ENCODE measurements at regions not wholly inside any gene's neighbourhood (a gene's known extent, or its start where the extent isn't known, plus 50 kb on each side); places are given as distances from the start of the nearest gene placed in this dataset.
A peak's percentile ranks its signal among the peaks of the same experiment; 100 is the strongest.

GRCh38 chr9:88326936-88327335 lies 61.3 kb upstream of the SPIN1 start:
- no peak for DNase-seq

- DNase-seq = no peak
These were observed 62.2 kb upstream of the SPIN1 start for GRCh38 chr9:88326015-88326414.

DNA sequence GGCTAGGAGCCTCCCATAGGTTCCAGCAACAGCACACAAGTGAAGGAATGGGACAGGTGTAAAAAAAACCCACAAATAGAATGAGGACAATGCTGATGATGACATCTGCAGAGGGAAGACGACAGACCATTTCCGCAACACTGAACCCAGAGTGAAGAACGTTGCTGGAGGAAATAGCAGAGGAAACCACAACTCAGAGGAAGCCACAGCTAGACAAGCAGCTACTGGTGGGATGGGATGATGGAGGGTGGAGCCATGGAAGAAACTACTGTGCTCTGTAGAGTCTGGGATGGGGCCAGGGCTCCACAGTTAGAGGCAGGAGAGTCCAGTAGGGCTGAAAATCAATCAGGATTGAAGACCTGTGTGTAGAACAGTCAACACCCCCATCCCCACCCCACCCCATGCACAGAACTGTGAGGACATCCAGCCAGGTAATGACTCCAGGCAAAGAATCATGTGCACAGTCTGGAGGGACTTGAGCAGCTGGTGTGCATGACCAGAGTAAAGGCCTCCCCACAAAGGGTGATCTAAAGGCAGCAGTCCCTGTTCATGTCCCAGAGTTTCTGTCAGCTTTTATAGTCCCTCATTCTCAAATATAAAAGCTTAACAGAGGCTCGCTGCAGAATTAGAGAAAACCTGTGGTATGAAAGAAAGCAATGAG lies 65.2 kb upstream of the SPIN1 start:
- DNase-seq = peak; percentile 40

DNA sequence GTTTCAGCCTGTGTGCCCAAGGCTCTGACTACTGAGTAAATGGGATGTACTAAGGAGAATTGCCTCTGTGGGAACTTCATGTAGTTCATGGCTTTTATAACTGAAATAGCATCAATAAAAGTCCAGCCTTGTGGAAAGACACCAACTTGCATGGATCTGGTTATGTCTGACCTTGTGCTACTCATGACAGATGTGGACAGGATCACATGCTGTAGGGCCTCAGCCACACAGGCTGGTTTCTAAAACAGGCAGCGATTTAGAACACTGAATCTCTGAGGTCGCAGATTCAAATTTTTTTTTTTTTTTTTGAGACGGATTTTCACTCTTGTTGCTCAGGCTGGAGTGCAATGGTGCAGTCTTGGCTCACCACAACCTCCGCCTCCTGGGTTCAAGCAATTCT lies 66.5 kb upstream of the SPIN1 start:
- no peak for DNase-seq

DNA sequence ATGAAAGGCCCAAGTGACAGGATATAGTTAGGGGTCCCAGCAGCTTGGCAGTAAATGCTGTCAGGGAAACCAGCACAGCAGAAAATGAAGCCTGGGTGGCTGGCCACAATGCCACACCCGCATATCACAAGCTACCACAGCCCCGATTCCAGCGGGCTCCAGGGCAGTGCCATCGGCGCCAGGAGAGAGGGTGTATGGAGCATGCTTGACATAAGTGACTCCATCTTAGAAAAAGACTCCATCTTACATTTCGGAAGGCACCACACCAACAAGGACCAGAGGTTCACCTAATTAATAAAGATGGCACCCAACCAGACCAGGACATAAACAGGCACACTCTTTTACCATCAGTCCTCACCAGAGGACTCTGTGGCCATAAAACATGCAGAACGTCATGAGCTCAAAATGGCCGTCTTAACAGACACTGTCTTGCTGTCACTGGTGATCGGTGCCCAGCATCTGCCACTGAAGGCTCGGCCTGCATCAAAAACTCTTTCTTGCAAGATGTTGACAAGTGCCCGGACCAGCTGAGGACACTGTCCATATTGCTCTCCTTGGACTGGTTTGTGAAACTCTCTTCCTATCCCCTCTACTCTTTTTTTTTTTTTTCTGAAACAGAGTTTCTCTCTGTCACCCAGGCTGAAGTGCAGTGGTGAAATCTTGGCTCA lies 67.4 kb upstream of the SPIN1 start:
- no peak for DNase-seq

- no peak for DNase-seq
These were observed 68.1 kb upstream of the SPIN1 start for GRCh38 chr9:88319936-88320747.

DNA sequence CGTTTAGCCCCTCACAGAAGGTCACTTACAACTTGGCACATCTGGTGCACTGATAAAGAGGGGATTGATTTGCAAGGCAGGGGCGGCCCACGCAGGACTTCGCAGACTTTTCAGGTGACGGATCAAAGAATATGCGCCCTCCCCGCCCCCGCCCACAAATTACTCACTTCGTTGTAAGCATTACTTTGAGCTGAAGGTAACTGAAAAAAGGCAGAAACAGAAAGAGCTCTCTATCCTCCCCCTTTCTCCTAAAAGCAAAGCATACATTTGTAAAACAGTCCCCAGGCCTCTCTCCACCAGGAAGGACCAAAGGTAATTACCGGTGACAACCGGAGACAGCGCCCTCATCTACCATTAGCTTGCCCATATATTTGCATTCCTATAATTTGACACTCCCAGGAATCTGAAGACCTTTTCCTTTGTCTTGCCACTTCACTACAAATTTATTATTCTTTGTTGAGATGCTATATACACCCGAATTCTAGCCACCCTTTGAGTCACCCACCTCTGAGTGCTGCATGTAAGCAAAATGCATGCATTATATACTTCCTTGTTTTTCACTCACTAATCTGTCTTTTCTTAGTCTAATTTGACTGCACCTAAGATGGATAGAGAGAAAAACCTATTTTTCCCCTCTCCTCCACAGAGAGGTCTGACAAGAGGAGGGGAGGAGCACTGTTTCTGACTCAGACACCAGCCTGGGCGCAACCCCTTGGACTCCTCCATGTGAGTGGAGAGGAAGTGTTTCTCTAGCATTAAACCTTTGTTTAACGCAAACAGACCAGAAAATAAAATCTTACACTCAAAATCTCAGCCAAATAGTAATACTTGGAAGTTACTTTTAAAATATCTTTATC lies 74.7 kb upstream of the SPIN1 start:
- DNase-seq = peak; percentile 24

- no peak for DNase-seq
These were observed 75.6 kb upstream of the SPIN1 start for GRCh38 chr9:88312517-88313103.

DNA sequence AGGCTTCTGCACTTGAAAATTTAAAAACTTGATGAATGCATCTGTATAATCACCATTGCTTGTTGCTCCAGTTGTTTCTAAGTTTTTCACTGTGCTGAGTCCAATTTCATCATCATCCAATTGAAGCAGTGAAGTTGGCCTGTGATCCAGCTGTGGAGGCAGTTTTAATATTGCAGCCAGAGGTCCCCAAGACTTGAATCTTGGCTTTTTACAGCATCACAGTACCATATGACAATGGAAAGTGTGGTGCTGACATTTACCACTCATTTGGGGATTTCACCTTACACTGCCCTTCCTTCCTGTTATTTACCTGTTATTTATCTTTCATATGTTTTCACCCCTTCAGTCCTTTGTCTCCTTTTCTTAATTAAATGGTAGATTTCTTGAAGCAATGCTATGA lies 76.2 kb upstream of the SPIN1 start:
- no peak for DNase-seq

DNA sequence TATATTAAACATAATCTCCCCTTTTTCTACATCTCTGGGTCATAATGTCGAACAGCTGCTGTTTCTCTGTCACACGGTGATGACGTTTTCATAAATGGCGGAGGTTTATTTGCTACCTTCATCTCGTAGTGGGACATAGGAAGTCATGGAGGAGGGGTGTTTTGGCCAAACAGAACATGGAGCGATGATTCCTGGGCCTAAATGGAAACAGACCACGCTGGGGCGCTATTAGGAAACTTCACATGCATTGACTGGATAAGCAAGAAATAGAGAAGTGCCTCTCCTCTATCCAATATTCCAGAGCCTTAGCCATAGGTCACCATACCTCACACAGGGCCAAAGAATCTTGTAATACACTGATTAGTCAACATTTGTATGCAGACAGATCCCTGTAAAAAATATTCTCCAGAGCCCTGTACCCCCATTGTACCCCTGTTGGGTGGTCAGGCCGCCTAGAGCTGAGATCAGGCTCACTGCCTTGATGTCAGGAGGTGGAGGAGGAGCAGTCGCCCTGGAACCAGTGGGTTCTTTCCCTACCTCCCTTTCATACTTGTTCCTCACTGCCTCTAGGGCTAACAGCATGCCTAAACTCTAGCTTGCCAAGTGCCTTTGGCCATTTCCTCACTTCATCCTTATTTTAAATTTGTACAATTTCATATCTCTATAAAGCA lies 77.8 kb upstream of the SPIN1 start:
- no peak for DNase-seq

GRCh38 chr9:88308831-88309560 lies 79.2 kb upstream of the SPIN1 start:
- no peak for DNase-seq

GRCh38 chr9:88307136-88307535 lies 81.1 kb upstream of the SPIN1 start:
- no peak for DNase-seq

DNA sequence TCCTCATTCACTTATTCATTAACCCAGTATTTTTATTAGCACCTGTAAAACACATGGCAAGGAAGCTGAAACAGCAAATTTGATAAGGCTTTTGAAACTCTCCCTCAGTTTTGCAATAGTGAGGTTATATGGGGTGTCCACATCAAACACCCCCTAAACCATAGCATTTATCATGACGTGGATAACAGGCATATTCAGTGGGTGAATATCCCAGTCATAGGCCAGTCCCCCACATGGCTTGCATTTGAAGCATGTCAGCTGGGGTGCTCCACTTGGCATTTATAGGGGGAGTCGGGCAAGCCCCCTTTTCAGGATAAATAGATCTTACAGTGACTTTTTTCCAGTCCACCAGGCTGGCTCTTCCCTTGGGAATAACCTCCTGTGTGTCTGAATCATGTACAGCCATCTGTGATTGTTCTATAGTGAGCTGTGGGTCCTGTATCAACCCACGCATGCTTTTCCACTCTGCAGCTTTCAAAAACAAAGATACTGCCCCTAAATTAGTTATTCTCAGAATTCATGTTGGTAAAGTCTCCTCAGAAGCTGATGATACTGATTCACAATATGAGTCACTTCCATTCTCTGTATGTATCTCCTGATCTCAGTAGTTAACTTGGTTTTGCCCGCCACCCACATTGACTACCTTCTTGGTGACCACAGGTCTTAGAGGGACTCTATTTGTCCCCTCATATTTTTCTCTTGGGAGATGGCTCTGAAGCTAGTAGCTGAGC lies 84.4 kb upstream of the SPIN1 start:
- no peak for DNase-seq

GRCh38 chr9:88302579-88303324 lies 85.5 kb upstream of the SPIN1 start:
- DNase-seq = no peak

DNA sequence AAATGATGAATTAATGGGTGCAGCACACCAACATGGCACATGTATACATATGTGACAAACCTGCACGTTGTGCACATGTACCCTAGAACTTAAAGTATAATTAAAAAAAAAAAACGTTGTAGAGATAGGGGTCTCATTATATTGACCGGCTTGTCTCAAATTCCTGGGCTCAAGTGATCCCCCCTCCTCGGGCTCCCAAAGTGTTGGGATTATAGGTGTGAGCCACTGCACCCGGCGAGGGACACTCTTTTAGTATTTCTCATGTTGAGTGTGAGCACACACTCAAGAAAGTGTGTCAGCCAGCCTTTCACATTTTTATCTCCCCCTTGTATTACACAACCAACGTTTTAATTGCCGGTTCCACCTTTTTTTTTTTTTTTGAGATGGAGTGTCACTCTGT lies 87.7 kb upstream of the SPIN1 start:
- DNase-seq = no peak

- DNase-seq = no peak
These were observed 96.4 kb upstream of the SPIN1 start for GRCh38 chr9:88291856-88292255.

- DNase-seq = no peak
These were observed 97.2 kb upstream of the SPIN1 start for GRCh38 chr9:88291056-88291455.

DNA sequence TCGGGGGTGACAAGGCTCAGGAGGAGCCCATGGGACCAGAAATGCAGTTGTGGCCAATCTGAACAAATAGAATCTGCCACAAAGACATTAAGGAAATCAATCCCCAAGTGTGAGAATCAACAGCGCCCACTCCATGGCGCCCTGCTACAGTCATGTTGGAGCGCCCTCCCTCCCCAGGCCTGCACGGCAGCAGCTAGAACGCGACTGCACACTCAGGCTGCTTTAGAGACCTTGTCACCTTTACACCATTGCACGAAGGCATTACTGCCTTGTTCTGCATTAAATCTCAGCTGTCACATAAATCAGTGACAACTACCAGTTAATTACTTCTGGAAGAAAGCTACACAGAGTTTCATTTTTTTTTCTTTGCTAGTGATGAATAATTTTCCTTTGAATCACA lies 98.7 kb upstream of the SPIN1 start:
- no peak for DNase-seq

DNA sequence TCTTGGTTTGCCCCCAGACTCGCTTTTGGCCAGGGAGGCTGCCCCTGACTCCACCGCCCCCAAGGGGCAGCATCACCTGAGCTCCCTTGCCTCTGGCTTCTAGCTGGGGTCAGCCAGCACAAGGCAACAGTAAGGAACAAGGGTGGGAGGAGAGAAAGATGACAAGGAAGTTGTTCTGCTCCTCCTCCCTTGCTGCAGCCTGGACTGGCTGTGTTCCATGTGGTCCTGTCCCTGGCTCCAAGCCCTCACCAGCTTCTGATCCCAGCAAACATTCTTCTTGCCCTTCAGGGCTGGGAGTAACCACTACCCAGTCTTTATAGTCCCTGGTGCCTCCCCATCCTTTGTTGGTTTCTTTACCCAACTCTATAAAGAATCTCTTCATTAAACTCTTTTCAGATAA lies 100.3 kb upstream of the SPIN1 start:
- no peak for DNase-seq

GRCh38 chr9:88280816-88281382 lies 107.3 kb upstream of the SPIN1 start:
- no peak for DNase-seq

Data from activated T-cell treated with anti-CD3 and anti-CD28 coated beads, Interleukin-2, amount 50 U/mL, for 1 hour (primary cell).